HG02623 (cell line): ENCODE measurements at regions not wholly inside any gene's neighbourhood (a gene's known extent, or its start where the extent isn't known, plus 50 kb on each side); places are given as distances from the start of the nearest gene placed in this dataset.

Experiments
- ATAC-seq: cut with Tn5 transposase; IDR thresholded peaks from one replicate; pipeline ENCODE4 v1.9.1; 2021; ENCODE audit warnings: moderate library complexity; ENCODE audit not compliant: unreplicated experiment

DNA sequence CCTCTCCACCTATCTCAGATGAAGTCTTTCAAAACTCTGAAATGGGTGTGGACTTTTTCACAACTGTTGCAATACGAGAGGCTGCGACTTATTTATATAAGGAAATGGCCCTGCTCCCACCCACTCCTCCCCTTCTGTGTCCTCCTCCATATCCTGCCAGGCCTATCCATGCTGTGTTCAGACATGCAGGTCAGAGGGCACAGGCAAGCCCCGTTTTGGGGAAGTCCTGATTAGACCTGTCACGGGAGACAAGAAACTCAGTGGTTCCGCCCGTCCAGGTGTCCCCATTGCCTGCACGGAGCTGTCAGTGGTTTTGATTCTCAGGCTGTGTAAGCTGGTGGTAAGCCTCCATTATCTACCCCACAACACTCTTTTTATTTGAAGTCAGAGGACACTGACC is 99.6 kb upstream of the MGAT5 start:
- peak; percentile 56 for ATAC-seq

DNA sequence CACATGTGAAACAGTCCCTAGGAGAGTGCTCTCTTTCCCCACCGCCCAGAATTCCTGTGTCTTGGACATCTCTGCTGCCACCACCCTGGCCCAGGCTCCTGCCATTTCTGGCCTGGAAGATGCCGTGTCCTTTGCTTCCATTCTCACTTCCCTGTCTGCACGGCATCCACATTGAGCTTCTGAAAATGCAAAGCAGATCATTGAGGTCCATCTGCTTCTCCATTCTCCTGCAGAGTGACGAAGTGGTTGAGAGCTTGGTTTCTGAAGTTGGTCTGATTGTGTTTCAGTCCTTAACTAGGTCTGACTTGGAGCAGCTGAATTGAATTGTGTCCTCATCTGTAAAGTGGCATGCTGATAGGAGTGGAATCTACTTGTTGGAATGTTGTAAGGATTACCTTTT is 98.7 kb upstream of the MGAT5 start:
- ATAC-seq = peak; percentile 70

DNA sequence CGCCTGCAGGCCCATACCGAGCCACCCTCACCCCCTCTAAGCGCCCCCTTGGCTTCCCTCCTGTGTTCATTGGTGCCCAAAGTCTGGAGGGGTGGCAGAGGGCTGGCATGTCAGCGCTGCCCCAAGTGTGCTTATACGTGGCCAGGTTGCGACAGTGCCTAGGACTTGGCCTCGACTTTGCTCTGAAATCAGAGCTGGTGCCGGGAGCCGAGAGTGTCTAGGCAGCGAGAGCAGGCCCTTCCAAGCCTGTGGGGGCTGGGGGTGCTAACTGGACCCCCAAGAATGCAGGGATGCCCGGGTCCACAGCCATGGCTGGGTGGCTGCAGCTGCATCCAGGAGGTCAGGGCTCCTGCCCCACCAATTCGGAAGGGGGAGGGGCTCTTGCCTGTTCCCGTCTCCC is 95.6 kb upstream of the MGAT5 start:
- ATAC-seq = no peak

DNA sequence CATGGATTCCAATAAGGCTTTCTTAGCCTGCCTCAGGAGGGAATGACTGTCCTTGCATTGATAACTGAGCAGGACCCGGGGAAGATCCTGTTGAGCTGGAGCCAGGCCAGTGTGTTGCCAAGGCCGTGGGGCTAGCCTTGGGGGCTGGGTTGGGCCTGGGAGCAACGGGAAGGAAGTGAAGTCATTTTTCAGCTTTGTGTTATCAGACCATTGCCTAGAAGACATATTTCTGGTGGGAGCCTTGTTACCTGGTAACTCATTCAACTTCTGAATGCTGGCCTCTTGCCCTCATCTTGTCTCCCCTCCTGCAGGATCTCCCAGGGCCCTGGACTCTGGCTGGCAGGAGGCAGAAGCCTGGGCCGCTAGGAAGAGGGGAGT is 92.7 kb upstream of the MGAT5 start:
- ATAC-seq = no peak

DNA sequence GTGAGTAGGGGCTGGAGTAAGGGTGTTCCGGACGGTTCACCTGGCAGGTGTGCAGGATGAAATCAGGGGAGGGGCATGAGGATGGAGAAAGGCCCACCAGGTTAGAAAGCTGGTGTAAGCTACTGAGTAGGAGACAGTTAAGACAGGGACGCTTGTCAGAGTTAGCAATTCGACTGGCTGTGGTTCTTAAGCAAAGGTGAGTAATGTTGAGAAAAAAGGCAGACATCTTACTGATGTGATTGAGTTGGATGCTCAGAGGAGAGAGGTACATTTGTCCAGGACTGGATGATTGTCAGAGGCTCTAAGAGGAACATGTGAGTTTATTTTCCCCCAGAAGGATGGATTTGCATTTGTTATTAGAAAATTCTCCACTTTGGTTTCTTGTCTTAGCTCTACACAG is 90.5 kb upstream of the MGAT5 start:
- ATAC-seq = no peak

DNA sequence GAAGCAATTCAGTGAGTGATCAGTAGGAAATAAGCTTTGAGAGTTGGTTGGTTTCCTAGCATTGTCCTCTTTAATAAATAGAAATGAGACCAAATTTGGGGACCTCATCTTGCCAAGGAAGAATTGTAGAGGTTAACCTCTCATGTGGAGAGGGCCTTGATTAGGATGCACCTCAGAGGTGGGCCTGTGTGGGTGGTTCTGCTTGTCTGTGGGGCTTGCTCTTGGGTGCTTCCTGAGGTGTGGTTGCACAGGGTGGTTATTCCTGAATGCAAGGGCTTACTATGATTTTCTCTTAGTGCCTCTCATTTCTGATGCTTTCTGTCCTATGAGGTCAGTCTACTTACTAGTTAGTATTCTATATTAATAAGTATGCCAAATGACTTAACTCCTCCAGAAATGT is 89.6 kb upstream of the MGAT5 start:
- ATAC-seq = no peak

DNA sequence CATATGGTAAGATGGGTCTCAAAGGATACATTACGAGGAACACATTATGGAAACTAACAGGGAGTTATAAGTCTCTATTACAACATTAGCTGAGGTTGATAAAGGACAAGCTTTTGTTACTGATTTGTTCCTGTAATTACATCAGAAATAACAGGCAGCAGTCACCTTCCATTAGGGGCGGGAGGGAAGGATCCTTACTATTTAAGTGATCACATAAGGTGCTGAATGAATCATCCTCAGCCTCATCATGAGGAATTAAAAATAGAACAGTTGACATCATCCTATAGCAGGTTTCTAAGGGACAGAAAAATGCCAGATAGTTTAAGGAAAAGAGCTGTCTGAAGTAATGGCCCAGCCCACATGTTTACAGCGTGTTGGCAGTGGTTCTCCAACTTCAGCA is 86.9 kb upstream of the MGAT5 start:
- no peak for ATAC-seq

DNA sequence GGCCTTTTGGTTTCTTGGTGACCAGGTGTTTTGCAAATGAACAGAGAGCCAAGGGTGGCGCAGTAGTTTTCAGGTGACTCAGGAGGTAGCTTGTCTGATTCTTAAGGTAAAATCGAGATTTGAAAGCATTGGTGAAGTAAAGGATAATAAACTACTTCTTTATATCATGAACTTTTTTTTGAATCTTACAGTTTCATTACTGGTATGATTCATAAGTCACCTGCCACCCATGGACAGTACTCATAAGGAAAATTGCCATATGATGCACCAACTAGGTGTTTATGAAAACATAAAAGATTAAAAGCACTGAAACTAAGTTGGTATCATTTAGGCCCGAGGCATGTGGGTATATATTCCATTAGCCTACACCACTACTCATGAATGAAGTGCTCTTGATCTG is 84.1 kb upstream of the MGAT5 start:
- ATAC-seq = no peak

DNA sequence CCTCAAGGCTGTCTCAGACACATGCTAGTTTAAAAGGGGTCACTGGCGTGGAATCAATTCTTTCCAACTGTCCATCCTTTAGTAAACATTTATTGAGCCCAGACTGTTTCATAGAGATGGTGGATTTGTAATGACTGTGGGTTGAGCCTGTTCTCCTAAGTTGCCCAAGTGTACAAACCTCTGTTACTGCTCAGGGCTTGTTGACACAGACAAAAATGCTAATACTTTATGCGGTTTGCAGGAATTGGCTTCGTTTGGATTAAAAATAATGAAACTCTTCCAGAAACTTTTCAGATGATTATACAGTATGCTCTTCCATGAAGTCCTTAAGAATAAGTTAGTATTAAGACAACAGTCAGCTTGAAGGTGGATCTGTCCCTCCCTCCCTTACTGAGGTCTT is 83.6 kb upstream of the MGAT5 start:
- ATAC-seq = no peak

DNA sequence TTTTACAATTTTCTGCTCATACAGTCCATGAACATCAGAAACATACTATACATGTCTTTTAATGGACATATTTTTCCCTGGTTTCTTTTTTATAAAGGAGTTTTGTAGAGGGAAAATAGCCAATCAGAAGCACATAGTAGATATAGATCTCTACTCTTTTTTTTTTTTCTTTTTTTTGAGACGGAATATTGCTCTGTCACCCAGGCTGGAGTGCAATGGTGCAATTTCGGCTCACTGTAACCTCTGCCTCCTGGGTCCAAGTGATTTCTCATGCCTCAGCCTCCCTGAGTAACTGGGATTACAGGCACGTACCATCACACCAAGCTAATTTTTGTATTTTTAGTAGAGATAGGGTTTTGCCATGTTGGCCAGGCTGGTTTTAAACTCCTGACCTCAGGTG is 83.2 kb upstream of the MGAT5 start:
- ATAC-seq = no peak

DNA sequence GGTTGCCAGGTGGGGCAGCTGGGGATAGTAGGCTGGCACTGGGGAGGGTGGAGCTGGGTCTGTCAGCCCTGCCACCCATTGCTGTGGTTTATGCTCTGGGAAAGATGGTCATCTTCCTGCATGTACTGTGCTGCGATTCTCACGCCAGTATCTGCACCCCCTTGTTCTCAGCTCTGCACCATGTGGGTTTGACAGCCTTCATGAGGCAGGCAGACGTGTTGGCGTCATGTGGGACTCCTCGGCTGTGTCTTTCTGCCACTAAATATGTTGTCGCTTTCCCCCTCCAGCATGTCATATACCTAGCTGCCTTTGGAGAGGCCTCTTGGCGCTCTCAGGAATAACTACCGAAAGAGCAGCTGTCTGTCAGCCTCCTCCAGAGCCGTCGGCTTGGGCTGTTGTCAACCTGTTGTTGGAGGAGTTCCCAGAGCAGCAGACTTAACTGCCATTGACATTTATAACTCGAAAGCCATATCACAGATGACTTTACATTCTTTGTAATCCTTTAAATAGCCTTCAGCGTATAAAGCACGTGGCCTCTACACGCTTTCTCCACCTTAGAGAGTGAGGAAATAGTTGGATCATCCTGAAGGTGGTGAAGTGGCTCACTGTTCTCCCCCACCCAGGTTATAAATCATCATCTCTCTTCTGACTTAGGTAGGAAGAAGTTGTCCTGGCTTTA is 80.4 kb upstream of the MGAT5 start:
- ATAC-seq = no peak

DNA sequence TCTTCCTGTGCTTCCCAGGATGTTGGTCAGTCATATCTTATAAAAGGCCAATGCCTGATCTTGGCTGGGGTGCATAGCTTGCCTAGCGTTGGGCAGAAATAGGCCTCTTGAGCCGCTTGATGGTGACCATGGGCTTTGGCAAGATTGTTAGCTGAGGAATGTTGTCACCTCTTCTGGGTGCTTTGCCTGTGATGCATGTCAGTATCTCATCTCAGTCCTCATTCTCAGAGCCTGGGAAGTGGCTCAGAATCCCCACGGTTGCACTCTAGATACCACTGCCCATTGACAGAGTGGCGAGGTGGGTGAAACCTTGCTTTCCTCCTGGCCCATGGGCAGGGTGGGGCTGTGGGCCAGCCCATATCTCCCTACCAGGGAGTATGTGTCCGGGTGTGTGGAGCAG is 79.2 kb upstream of the MGAT5 start:
- no peak for ATAC-seq

DNA sequence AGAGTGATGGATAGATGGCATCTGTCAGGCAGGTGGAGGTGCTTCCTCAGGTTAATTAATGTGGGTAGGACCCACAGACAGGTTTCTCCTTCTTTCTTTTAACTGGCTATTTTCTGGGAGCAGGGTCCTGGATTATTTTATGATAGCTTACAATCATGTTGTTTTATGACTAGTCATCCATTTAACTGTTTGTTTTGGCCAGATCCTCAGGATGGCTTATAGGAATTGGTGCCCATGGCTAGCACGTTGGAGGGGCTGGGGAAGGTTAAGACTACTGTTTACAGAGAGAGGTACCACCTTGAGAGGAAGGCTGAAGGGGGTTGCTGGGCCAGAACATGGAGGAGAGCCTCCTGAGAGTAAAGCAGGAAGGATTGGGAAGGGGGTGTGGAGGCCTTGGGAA is 78.0 kb upstream of the MGAT5 start:
- no peak for ATAC-seq

DNA sequence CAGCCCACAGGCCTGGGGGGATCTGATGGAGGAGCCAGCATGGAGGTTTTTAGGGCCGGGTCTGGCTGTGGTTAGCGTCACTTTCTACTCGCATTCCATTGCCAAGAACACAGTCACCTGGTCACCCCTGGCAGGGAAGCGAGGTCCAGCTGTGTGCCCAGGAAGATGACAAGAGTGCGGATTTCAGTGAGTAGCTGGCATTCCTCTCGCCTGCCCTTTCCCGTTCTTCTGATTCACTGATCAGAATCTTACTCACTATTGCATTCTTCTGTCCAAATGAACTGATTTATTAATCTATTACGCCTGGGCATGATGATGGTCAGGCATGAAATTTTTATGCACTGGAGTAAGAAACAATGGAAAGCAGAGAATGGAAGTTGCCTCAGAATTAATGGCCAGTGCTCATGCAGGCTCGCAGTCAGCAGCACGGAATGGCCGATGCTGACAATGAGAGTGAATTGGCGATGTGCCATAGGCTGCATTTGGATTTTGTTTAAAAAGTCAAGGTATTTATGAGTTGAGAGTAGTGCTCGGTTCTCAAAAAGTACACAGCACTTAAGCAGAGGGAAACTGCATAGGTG is 76.4 kb upstream of the MGAT5 start:
- ATAC-seq = no peak

DNA sequence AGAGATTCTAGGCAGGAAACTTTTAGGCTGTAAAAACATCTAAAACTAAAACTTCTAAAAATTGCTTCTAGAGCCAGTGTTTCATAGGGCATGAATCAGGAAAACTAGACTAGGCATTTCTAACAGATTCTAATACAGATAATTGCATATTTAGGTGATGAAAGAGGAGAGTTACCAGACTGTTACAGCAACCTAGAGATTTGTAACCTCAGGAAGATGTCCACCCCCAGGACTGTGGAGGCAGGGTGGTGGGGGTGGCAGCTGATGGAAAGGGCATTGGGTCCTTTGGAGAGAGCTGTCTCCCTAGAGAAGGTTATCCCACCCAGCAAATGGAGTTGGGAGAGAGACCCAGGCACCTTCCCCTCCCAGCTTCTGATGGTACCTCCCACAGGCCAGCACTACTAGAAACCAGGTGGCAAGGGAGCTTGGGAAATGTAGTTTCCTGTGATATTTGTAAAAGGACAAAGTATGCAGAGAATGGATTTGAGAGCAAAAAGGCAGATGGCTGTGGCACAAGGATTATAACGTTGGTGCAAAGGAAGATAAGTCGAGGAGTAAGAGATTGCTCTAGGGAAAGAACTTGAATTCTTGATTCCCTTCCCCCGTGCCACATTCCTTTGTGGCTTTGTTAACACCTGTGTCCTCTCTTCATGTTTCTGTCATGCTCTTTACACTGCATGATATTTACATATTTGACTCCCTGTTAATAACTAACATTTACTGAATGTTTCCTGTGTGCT is 75.6 kb upstream of the MGAT5 start:
- ATAC-seq = peak; percentile 50

DNA sequence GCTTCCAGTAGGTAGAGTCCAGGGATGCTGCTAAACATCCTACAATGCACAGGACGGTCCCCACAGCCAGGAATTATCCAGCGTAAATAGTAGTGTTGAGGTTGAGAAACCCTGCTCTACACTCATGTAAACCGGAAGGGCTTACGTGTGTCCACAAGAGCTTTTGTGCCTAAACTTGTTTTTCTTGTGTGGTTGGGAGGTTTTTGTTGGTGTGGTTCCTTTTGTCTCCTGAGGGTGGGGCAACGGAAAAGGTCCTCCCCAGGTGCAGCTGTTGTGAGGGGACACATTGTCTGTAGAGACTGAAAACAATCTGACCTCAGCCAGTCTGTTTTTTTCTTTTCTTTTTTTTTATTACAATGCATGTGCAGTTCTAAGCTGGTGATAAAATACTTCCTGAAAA is 72.7 kb upstream of the MGAT5 start:
- ATAC-seq = peak; percentile 55

DNA sequence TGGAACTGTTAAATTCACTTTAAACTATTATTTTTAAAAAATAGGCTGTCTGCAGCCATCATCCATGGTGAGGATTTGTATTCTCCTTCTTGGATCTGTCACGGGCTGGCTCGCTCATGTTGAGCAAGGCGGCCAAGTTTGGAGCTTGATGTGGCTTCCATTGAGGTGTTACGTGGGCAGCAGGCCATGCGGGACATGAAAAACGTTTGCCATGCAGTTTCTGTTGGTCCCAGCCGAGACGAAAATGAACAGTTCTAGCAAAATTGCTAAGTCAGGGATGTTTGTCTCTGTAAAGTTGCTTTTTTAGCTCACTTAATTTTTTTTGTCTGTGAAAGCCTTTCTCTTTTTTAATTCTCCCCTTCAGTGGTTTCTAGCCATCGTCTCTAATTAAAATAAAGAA is 70.2 kb upstream of the MGAT5 start:
- ATAC-seq = no peak

DNA sequence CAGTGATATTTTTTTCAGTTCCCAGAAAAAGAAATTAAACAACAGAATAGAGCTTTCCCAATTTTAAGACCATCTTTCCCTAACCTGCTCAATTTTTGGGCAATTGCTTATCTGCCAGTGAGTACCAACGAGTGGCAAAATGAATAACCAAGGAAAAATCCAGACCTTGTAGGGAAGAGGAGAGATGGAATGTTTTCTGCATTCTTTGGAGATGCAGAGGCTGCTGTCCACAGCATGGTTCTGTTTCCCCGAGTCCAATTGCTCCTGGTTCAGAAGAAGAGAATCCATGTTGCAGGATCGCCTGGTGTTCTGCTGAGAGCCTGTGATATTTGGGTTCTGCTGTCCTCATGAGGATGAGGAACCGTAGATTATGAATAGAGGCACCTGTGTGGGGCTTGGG is 68.2 kb upstream of the MGAT5 start:
- no peak for ATAC-seq

DNA sequence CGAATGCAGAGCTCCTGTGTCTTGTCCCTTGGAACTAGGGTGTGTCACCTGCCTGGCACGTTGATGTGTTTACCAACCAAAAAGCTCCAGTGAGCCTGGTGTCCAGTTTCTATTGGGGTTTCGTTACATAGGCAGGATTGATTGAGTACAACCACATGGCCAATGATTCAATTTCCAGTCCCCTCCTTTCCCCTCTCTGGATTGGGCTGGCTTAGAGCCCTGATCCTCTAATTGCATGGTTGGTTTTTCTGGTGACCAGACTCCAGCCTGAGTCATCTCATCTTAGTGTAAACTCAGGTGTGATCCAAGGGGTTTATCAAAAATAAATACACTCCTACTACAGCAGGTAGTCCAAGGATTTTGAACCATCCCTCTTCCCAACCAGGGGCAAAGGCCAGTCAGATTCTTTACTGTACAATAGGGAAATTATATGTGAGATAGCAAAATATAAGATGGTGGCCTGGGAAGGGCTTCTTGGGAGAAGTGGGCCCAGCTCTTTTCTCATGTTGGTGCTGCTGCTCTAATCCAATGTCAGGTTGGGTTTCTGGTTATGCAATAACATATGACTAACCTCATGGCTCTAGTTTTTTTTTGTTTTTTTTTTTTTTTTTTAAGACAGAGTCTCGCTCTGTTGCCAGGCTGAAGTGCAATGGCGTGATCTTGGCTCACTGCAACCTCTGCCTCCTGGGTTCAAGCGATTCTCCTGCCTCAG is 64.7 kb upstream of the MGAT5 start:
- ATAC-seq = no peak

DNA sequence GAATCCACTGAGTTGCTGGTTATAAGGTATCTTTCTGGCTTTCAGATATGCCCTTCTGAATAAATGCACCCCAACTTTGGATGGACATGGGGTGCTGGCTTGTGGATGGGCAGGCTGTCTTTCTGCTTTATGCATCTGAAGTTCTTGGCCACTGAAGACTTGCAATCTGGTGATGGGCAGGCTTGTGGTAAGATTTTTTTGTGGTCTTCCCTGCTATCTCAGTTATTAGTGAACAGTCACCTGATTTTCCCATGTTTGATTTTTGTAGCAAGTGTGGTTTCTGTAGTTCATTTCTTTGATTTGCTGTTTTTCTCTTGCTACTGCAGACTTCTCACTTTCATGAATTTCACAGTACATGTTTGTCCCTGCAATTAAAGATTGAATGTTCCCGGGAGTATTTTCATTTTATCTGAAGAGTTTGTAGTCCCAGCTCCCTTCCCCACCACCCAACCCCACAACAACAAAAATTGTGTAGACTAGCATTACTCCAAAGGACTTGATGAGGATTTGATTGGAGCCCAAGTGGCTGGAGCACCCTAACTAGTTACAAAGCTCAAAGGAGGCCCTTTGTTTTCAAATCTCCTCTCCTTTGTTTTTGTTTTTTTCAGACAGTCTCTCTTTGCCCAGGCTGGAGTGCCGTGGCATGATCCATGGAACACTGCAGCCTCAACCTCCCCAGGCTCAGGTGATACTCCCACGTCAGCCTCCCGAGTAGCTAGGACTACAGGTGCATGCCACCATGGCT is 63.6 kb upstream of the MGAT5 start:
- ATAC-seq = no peak

DNA sequence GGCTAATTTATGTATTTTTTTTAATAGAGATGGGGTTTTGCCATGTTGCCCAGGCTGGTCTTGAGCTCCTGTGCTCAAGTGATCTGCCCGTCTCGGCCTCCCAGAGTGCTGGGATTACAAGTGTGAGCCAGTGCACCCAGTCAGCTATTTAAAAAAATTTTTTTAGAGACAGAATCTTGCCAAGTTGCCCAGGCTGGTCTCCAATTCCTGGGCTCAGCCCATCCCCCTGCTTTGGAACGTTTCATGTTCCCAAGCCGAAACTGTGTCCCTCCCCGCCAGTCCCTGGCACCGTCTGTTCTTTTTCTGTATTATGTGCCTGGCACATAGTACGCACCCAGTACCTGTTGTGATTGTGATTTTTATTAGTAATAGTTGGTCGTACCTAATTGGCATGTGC is 63.1 kb upstream of the MGAT5 start:
- ATAC-seq = no peak
